PC-3 (cell line): ENCODE measurements at regions not wholly inside any gene's neighbourhood (a gene's known extent, or its start where the extent isn't known, plus 50 kb on each side); places are given as distances from the start of the nearest gene placed in this dataset.

Experiments used
- EZH2 ChIP-seq: fragments of 300-600 bp; sonication (generic); IDR thresholded peaks from one replicate; pipeline ENCODE4 v1.6.1; 2017; ENCODE audit warnings: antibody characterized with exemption, mild to moderate bottlenecking, low read length; ENCODE audit not compliant: unreplicated experiment
- EZH2phosphoT487 ChIP-seq: fragments of 300-600 bp; sonication (generic); IDR thresholded peaks from 2 replicates; pipeline ENCODE4 v1.6.1; 2018; ENCODE audit warnings: mild to moderate bottlenecking, antibody characterized with exemption, low read length, borderline replicate concordance
- TF ChIP-seq, protein P1 (sequence below): fragments of 300-600 bp; sonication (generic); conservative IDR thresholded peaks from 2 replicates; pipeline ENCODE4 v1.5.1; 2017; ENCODE audit warnings: antibody characterized with exemption, low read depth, mild to moderate bottlenecking, low read length

GRCh38 chr21:27112186-27112585, 145.3 kb upstream of the ADAMTS5 start:
- TF ChIP-seq, protein P1, sequence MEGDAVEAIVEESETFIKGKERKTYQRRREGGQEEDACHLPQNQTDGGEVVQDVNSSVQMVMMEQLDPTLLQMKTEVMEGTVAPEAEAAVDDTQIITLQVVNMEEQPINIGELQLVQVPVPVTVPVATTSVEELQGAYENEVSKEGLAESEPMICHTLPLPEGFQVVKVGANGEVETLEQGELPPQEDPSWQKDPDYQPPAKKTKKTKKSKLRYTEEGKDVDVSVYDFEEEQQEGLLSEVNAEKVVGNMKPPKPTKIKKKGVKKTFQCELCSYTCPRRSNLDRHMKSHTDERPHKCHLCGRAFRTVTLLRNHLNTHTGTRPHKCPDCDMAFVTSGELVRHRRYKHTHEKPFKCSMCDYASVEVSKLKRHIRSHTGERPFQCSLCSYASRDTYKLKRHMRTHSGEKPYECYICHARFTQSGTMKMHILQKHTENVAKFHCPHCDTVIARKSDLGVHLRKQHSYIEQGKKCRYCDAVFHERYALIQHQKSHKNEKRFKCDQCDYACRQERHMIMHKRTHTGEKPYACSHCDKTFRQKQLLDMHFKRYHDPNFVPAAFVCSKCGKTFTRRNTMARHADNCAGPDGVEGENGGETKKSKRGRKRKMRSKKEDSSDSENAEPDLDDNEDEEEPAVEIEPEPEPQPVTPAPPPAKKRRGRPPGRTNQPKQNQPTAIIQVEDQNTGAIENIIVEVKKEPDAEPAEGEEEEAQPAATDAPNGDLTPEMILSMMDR = no peak
- TF ChIP-seq EZH2phosphoT487 (no peak), EZH2 (no peak)
